Activated CD4-positive, alpha-beta T cell treated with anti-CD3 and anti-CD28 coated beads, Interleukin-2, amount 50 U/mL, for 1 hour (primary cell): ENCODE measurements at regions not wholly inside any gene's neighbourhood (a gene's known extent, or its start where the extent isn't known, plus 50 kb on each side); places are given as distances from the start of the nearest gene placed in this dataset.
A peak's percentile ranks its signal among the peaks of the same experiment; 100 is the strongest.

Experiments used
- DNase-seq: peaks from one replicate; pipeline ENCODE4 v3.0.0-alpha.2; 2020

GRCh38 chr2:205937211-205937610 is 148.8 kb downstream of the INO80D start:
- DNase-seq: no peak

GRCh38 chr2:205936446-205936845 is 149.5 kb downstream of the INO80D start:
- DNase-seq: no peak

GRCh38 chr2:205934443-205934842 is 151.5 kb downstream of the INO80D start:
- DNase-seq: no peak

- DNase-seq: no peak
Observed at GRCh38 chr2:205932861-205933260, 153.1 kb downstream of the INO80D start.

GRCh38 chr2:205931388-205931787 is 154.6 kb downstream of the INO80D start:
- DNase-seq: no peak

- no peak for DNase-seq
Observed at GRCh38 chr2:205930209-205930608, 155.8 kb downstream of the INO80D start.

- no peak for DNase-seq
Observed at GRCh38 chr2:205929246-205929942, 156.6 kb downstream of the INO80D start.

- DNase-seq: peak; percentile 65
Observed at GRCh38 chr2:205925373-205926337, 160.3 kb downstream of the INO80D start.

- no peak for DNase-seq
Observed at GRCh38 chr2:205924676-205925075, 161.3 kb downstream of the INO80D start.

- no peak for DNase-seq
Observed at GRCh38 chr2:205915130-205915524, 170.8 kb downstream of the INO80D start.

- no peak for DNase-seq
Observed at GRCh38 chr2:205914213-205915129, 171.5 kb downstream of the INO80D start.

- no peak for DNase-seq
Observed at GRCh38 chr2:205913668-205914067, 172.3 kb downstream of the INO80D start.

- DNase-seq: no peak
Observed at GRCh38 chr2:205911306-205911705, 174.7 kb downstream of the INO80D start.

- DNase-seq: no peak
Observed at GRCh38 chr2:205909184-205909572, 176.8 kb downstream of the INO80D start.

GRCh38 chr2:205908212-205909183 is 177.5 kb downstream of the INO80D start:
- no peak for DNase-seq

- no peak for DNase-seq
Observed at GRCh38 chr2:205906419-205906818, 179.6 kb downstream of the INO80D start.

- DNase-seq: no peak
Observed at GRCh38 chr2:205905576-205905975, 180.4 kb downstream of the INO80D start.

GRCh38 chr2:205904873-205905272 is 181.1 kb downstream of the INO80D start:
- DNase-seq: no peak

- DNase-seq: no peak
Observed at GRCh38 chr2:205903549-205904129, 182.3 kb downstream of the INO80D start.

- no peak for DNase-seq
Observed at GRCh38 chr2:205902900-205903237, 183.1 kb downstream of the INO80D start.
